GM12878 (cell line): ENCODE measurements at regions not wholly inside any gene's neighbourhood (a gene's known extent, or its start where the extent isn't known, plus 50 kb on each side); places are given as distances from the start of the nearest gene placed in this dataset.

Experiments
- ATAC-seq: fragments of 200-7000 bp; cut with Tn5 transposase; 3 replicates; pipeline ENCODE4 v1.9.1; 2020; ENCODE audit warnings: mild to moderate bottlenecking, moderate library complexity
- BruUV-seq: library from RNA; stranded (reverse); fragments of 400-500 nt; replicated peaks from 2 replicates; lab custom pipeline; 2021; lab: Mats Ljungman, UMichigan
- CTCF ChIA-PET: fragments of 300-600 bp; sonication (Branson Sonifier 250); formaldehyde crosslinking; extraction: SDS; loops from one replicate; lab custom pipeline; 2021; ENCODE audit warnings: inconsistent platforms; lab: Yijun Ruan, JAX
- POLR2A ChIA-PET: fragments of 350-600 bp; formaldehyde crosslinking; extraction: SDS; loops from one replicate; lab custom pipeline; 2021; ENCODE audit warnings: inconsistent platforms; lab: Charles Lee
- RAD21 ChIA-PET: fragments of 300-600 bp; sonication (Branson Sonifier 250); formaldehyde crosslinking; loops from one replicate; lab custom pipeline; 2023; ENCODE audit warnings: antibody characterized with exemption; ENCODE audit not compliant: unreplicated experiment; lab: Charles Lee
- SMC1A ChIA-PET: fragments of 300-600 bp; sonication (Branson Sonifier 250); formaldehyde crosslinking; loops from one replicate; lab custom pipeline; 2023; ENCODE audit not compliant: unreplicated experiment, uncharacterized antibody; lab: Charles Lee
- DNase-seq: peaks from one replicate; pipeline ENCODE4 v3.0.0-alpha.2; 2011; ENCODE audit warnings: low read depth, low spot score
- FAIRE-seq: peaks from 3 replicates; lab custom pipeline; 2011; peaks lifted over from hg19 to GRCh38; lab: Jason Lieb, UNC
- H2AFZ ChIP-seq: 2 replicates; pipeline ENCODE4 v1.6.0; 2011; ENCODE audit warnings: low read depth, low read length, control low read depth; ENCODE audit not compliant: control insufficient read depth
- H3K27ac ChIP-seq: 2 replicates; pipeline ENCODE4 v1.5.1; 2011; ENCODE audit warnings: control low read depth; ENCODE audit not compliant: control insufficient read depth, insufficient read depth
- H3K27me3 ChIP-seq, 2 experiments: replicated peaks in 1 of 2; 2 replicates each; pipeline versions ENCODE4 v1.6.0 to v1.6.1; 2011; ENCODE audit warnings: low read length in 1 of 2; ENCODE audit not compliant: control insufficient read depth in 2 of 2, insufficient read depth in 2 of 2
- H3K36me3 ChIP-seq, 2 experiments: 2 replicates each; pipeline ENCODE4 v1.5.1; 2011; ENCODE audit warnings: low read length in 1 of 2; ENCODE audit not compliant: control insufficient read depth in 2 of 2, insufficient read depth in 2 of 2
- H3K4me1 ChIP-seq: 2 replicates; pipeline ENCODE4 v1.6.1; 2011; ENCODE audit warnings: mild to moderate bottlenecking, low read length, moderate library complexity, mixed read lengths; ENCODE audit not compliant: control insufficient read depth, insufficient read depth
- H3K4me2 ChIP-seq: 2 replicates; pipeline ENCODE4 v1.6.0; 2011; ENCODE audit warnings: control low read depth; ENCODE audit not compliant: control insufficient read depth, insufficient read depth
- H3K4me3 ChIP-seq: fragments of 200-600 bp; sonication (generic); 2 replicates; pipeline ENCODE4 v1.5.1; 2016
- H3K79me2 ChIP-seq: 2 replicates; pipeline ENCODE4 v1.6.0; 2011; ENCODE audit warnings: low read length; ENCODE audit not compliant: control insufficient read depth, insufficient read depth
- H3K9ac ChIP-seq: 2 replicates; pipeline ENCODE4 v1.8.0; 2011; ENCODE audit warnings: low read length, control low read depth, mixed read lengths; ENCODE audit not compliant: control insufficient read depth, insufficient read depth
- H3K9me3 ChIP-seq: replicated peaks from 3 replicates; pipeline ENCODE4 v1.5.1; 2011; ENCODE audit warnings: mild to moderate bottlenecking, low read length; ENCODE audit not compliant: control insufficient read depth, insufficient read depth
- H4K20me1 ChIP-seq: 2 replicates; pipeline ENCODE4 v1.6.0; 2011; ENCODE audit not compliant: control insufficient read depth, insufficient read depth
- CBX5 ChIP-seq: sonication (generic); IDR thresholded peaks from 2 replicates; pipeline ENCODE4 v1.6.1; 2016; ENCODE audit warnings: low read depth, moderate library complexity, mild to moderate bottlenecking, inconsistent platforms
- CEBPZ ChIP-seq: fragments of 150-350 bp; IDR thresholded peaks from 2 replicates; pipeline ENCODE4 v1.6.1; 2016; ENCODE audit warnings: low read depth, low read length
- CHD2 ChIP-seq: IDR thresholded peaks from 2 replicates; pipeline ENCODE4 v1.6.1; 2011; ENCODE audit warnings: low read depth, low read length, improper control_type of control experiment, borderline replicate concordance
- E2F4 ChIP-seq: IDR thresholded peaks from 2 replicates; pipeline ENCODE4 v1.6.1; 2012; ENCODE audit warnings: low read depth, low read length, improper control_type of control experiment
- HDGF ChIP-seq: fragments of 450-650 bp; IDR thresholded peaks from 2 replicates; pipeline ENCODE4 v1.6.1; 2016; ENCODE audit warnings: antibody characterized with exemption
- IRF3 ChIP-seq: fragments of 450-650 bp; IDR thresholded peaks from 2 replicates; pipeline ENCODE4 v1.6.1; 2014; ENCODE audit warnings: mild to moderate bottlenecking
- KDM1A ChIP-seq: fragments of 200-600 bp; sonication (generic); IDR thresholded peaks from 2 replicates; pipeline ENCODE4 v1.6.1; 2016; ENCODE audit warnings: borderline replicate concordance
- NR2C2 ChIP-seq: IDR thresholded peaks from 2 replicates; pipeline ENCODE4 v1.6.1; 2011; ENCODE audit warnings: borderline replicate concordance, low read depth; ENCODE audit not compliant: control insufficient read depth, insufficient read length
- POLR2AphosphoS5 ChIP-seq: IDR thresholded peaks from 2 replicates; pipeline ENCODE4 v1.6.1; 2011; ENCODE audit warnings: mild to moderate bottlenecking, low read length, inconsistent platforms
- REST ChIP-seq: IDR thresholded peaks from 2 replicates; pipeline ENCODE4 v1.6.1; 2012; ENCODE audit warnings: mild to moderate bottlenecking, low read depth, low read length
- SREBF2 ChIP-seq: IDR thresholded peaks from 2 replicates; pipeline ENCODE4 v1.6.1; 2012; ENCODE audit warnings: mild to moderate bottlenecking, low read length
- SRF ChIP-seq, 2 experiments: IDR thresholded peaks; 2 replicates each; pipeline ENCODE4 v1.6.1; 2011; ENCODE audit warnings: low read depth in 2 of 2, low read length in 2 of 2, mild to moderate bottlenecking in 1 of 2, moderate library complexity in 1 of 2
- SUPT20H ChIP-seq: IDR thresholded peaks from 2 replicates; pipeline ENCODE4 v1.6.1; 2011; ENCODE audit warnings: low read depth, mild to moderate bottlenecking, low read length, moderate library complexity, borderline replicate concordance; ENCODE audit not compliant: control insufficient read depth
- TARDBP ChIP-seq: IDR thresholded peaks from 2 replicates; pipeline ENCODE4 v1.6.1; 2016; ENCODE audit warnings: borderline replicate concordance
- ZBED1 ChIP-seq: IDR thresholded peaks from 2 replicates; pipeline ENCODE4 v1.6.1; 2016; ENCODE audit warnings: borderline replicate concordance
- ZNF217 ChIP-seq: fragments of 450-650 bp; IDR thresholded peaks from 2 replicates; pipeline ENCODE4 v1.6.1; 2017; ENCODE audit warnings: antibody characterized with exemption, mild to moderate bottlenecking
- WGBS: methylation state at CpG from one replicate; pipeline ENCODE4 v1.1.6; 2016; ENCODE audit warnings: low lambda C conversion rate; ENCODE audit not compliant: insufficient replicate concordance, insufficient coverage; ENCODE audit errors: missing lambda C conversion rate; 5-methylcytosine and 5-hydroxymethylcytosine counted together
- in situ Hi-C: fragments of 300-500 bp; cut with MboI; formaldehyde crosslinking; loops from 9 replicates; pipeline ENCODE4 v1.14.3; 2018; ENCODE audit warnings: mixed read lengths
- intact Hi-C: fragments of 100-400 bp; cut with micrococcal nuclease; formaldehyde crosslinking; loops from one replicate; pipeline ENCODE4 v1.14.2; 2022; ENCODE audit not compliant: unreplicated experiment

- TF ChIP-seq KDM1A (no peak), REST (no peak), E2F4 (no peak), CHD2 (no peak), TARDBP (no peak), SUPT20H (no peak), NR2C2 (no peak)
- TF ChIP-seq, all 136 proteins: peak for 0
Observed at GRCh38 chr12:107470645-107471044, 215.0 kb upstream of the PWP1 start (continued).

GRCh38 chr12:107472308-107472707 lies 213.3 kb upstream of the PWP1 start:
- Histone ChIP-seq H3K4me1 (no peaks in the 10 kb centered on the region), H2AFZ (no peak overlapping the region), H3K27me3 (no peaks in the 10 kb centered on the region; a peak in 2 of 4 replicates), H3K36me3 (no peaks in the 10 kb centered on the region), H3K9ac (no peak overlapping the region), H3K4me2 (no peak overlapping the region), H3K79me2 (no peaks in the 10 kb centered on the region), H3K4me3 (no peak overlapping the region), H3K9me3 (no peaks in the 10 kb centered on the region), H3K27ac (no peak overlapping the region), H4K20me1 (no peaks in the 10 kb centered on the region)
- SMC1A ChIA-PET, result interaction anchor here (0.9 kb wide), 1 partner anchor 340 kb away, joined by 3 read pairs; no protein-coding TSS in a partner anchor
- in situ Hi-C loops (no loop called here), intact Hi-C loops (no loop called here)
- FAIRE-seq (no peak), ATAC-seq (no peak), DNase-seq (no peak)
- RAD21 ChIA-PET, result no interaction called here
- WGBS, result 85% methylated on average over 6 of the region's 6 CpGs
- CTCF ChIA-PET, result interaction anchor here (1.0 kb wide), 1 partner anchor 341 kb away, joined by 3 read pairs; no protein-coding TSS in a partner anchor
- no TSS peak for BruUV-seq
- POLR2A ChIA-PET, result no interaction called here
- TF ChIP-seq POLR2AphosphoS5, result no peak
- TF ChIP-seq ZNF217, result no peak
- TF ChIP-seq ZBED1, result no peak
- no peak for TF ChIP-seq CBX5
- no peak for TF ChIP-seq SRF (IDR thresholded peaks at IDR 0.05; ENCODE audit: low read depth in 2 of 2, low read length in 2 of 2)
- TF ChIP-seq CEBPZ, result no peak
- TF ChIP-seq IRF3, result no peak
- no peak for TF ChIP-seq HDGF
- TF ChIP-seq SREBF2, result no peak
